Urinary bladder (tissue), 3 donors: ENCODE measurements at regions not wholly inside any gene's neighbourhood (a gene's known extent, or its start where the extent isn't known, plus 50 kb on each side); places are given as distances from the start of the nearest gene placed in this dataset.
"Not testable (repeated sequence)": the region's sequence is repeated elsewhere in the genome, so short reads cannot be mapped to it uniquely, and the experiment has no call there.

Experiments used
- DNase-seq: peaks from one replicate; pipeline ENCODE4 v3.0.0-alpha.2; 2015; ENCODE audit errors: extremely low spot score
- H3K27ac ChIP-seq: one replicate; pipeline ENCODE4 v1.5.1; 2013; ENCODE audit warnings: low read depth, mild to moderate bottlenecking, moderate library complexity
- H3K36me3 ChIP-seq: one replicate; pipeline ENCODE4 v1.6.1; 2013; ENCODE audit warnings: mild to moderate bottlenecking, moderate library complexity; ENCODE audit not compliant: insufficient read depth
- H3K4me1 ChIP-seq: one replicate; pipeline ENCODE4 v1.6.1; 2013; ENCODE audit warnings: mild to moderate bottlenecking, moderate library complexity; ENCODE audit not compliant: insufficient read depth
- H3K4me3 ChIP-seq: one replicate; pipeline ENCODE4 v1.5.1; 2013; ENCODE audit warnings: low read depth, low read length
- whole genome bisulfite sequencing: extraction: QIAGEN DNeasy Blood & Tissue Kit; methylation state at CpG from one replicate; pipeline ENCODE4 v1.1.7; 2013; 5-methylcytosine and 5-hydroxymethylcytosine counted together
- donor health status: healthy with polysubstance abuse.
- donor health status: healthy.

DNA sequence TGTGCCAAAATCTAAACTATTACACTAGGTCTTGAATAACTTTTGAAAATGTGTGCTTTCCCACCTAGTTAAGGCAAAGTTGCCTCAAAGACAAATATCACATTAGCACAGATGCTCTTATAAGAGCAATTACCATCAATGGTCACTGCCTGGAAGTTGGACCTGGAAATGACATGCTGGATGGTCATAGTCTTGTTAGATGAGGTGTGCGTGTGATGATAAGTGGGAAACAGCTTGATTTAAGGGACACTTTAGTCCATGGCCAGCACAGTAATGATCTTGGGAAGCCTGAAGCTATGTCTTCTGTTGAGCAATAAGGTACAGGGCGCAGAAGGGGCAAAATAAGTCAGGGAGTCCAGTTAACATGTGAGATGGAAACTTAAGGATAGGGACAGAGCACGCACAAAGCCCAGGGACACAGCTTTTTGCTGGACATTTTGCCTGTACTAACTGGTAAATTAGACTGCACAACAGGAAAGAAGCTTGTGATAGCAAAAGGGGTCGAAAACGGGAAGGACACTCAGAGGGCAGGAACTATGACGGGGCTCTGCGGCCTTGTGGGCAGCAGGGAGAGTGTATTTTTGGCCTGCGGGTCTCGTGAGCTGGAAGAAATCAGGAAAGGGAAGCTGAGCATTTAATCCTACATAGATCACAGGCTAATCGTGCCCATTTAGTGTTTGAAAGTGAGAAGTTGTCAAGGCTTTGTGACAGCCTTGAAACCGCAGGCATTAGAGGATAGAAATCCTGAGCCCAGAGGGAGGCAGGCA is 66.7 kb upstream of the BMP2 start:
- 71% methylated on average over 11 of the region's 11 CpGs for WGBS
- H3K36me3 ChIP-seq, result no peaks in the 10 kb centered on the region
- peaks cover 2% of the 10 kb centered on the region for H3K4me1 ChIP-seq
- no peak overlapping the region for H3K27ac ChIP-seq
- H3K4me3 ChIP-seq, result no peak overlapping the region
- DNase-seq, result no peak

DNA sequence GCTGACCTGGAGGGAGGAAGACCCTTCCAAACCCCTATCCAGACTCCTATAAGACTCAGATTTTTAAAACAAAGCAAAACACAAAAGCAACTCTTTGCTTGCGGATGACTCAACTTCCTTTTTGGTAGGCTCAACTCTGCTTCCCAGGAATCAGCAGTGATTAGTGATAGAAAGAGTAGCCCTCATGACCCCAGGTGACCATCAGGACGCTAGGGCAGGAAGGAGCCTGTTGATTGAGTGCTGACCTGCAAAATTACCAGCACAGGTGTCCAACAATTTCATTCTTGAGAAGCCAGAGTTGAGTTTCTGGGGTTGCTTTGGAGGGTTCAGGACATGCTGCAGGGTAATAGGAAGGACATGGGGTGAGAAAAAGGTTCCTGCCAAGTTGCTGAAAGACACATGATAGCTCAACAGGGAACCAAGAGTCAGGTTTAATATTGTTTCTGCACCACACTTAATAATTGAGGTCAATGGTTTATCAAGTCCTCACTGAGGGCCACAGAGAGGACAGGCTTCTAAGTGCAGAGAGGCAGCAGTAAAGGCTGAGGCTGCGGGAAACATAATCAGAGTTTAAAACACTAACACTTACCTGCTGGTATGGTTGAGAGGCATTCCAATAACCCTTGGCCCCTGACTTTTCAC is 67.4 kb upstream of the BMP2 start:
- no peak for DNase-seq
- H3K27ac ChIP-seq, result no peak overlapping the region
- no peaks in the 10 kb centered on the region for H3K36me3 ChIP-seq
- 64% methylated on average over 3 of the region's 3 CpGs for WGBS
- no peak overlapping the region for H3K4me3 ChIP-seq
- no peaks in the 10 kb centered on the region for H3K4me1 ChIP-seq

DNA sequence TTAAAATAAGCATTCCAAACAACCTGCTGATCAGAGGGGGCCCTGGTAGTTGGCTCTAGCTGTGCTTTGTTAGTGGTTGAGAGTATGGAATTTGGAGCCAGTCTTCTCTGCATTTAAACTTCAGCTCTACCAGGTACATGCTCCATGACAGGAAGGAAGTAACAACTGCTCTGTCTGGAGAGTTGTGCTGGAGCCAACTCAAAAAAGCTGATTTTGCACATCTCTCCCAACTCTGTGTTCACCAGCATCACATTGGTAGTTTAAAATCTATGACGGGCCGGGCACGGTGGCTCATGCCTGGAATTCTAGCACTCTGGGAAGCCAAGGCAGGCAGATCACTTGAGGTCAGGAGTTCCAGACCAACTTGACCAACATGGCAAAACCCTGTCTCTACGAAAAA is 68.8 kb upstream of the BMP2 start:
- no peaks in the 10 kb centered on the region for H3K36me3 ChIP-seq
- WGBS, result 89% methylated on average over 4 of the region's 4 CpGs
- no peak for DNase-seq
- no peak overlapping the region for H3K27ac ChIP-seq
- H3K4me3 ChIP-seq, result no peak overlapping the region
- H3K4me1 ChIP-seq, result no peaks in the 10 kb centered on the region

DNA sequence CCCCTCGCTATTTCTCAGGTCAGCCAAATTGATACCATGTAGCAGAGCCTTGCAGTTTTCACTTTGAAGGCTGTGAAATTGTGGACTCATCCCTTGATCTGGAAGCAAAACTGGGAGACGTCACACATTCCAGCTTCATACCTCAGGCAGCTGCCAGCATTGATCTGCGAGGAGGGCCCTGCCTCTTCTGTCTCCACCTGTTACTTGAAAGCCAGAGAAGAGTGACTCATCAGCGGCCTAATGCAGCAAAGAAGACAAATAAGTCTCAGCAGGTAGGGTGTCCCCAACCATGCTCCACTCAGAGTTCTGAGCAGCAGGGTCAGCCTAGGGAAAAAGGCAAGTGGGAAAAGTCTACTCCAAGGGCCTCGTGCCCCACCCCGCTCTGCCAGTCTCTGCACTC is 69.4 kb upstream of the BMP2 start:
- no peak for DNase-seq
- Histone ChIP-seq H3K4me3 (no peak overlapping the region), H3K36me3 (no peaks in the 10 kb centered on the region), H3K4me1 (no peaks in the 10 kb centered on the region), H3K27ac (no peak overlapping the region)
- WGBS, result 79% methylated on average over 6 of the region's 6 CpGs

DNA sequence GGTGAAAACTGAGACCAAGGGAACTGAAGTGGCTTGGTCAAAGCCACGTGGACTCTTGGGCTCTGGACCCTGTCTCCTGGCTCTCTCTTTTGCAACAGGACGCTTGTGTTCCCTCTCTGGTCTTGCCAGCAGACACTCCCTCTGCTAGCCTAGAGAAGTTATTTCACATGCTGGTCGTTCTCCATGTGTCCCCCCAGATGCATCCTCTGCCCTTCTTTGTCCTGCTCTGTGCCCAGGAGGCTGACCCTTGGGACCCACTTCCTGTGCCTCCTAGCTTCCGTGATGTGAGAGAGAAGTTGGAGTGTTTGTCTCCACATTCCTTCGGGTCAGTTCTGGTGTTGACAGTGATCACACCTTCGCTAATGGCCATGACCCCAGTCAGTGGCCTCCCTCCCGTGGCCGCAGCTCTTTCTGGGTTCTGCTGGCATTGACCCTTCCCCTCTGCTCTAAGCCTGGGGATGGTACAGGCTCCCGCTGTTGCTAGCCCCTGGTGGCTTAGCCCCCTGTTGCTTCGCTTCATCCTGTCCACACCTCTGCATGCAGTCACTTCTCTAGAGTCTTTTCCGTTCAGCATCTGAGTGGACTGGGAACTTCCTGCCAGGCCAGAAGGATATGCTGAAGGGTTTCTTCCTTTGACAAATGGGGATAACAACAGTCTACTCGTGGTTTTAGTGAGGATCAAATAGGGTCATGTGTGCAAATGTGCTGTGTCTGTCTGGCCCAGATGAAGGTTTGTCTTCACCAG is 70.1 kb upstream of the BMP2 start:
- Histone ChIP-seq H3K4me3 (no peak overlapping the region), H3K4me1 (no peaks in the 10 kb centered on the region), H3K36me3 (no peaks in the 10 kb centered on the region), H3K27ac (no peak overlapping the region)
- WGBS, result 83% methylated on average over 12 of the region's 12 CpGs
- DNase-seq, result no peak

DNA sequence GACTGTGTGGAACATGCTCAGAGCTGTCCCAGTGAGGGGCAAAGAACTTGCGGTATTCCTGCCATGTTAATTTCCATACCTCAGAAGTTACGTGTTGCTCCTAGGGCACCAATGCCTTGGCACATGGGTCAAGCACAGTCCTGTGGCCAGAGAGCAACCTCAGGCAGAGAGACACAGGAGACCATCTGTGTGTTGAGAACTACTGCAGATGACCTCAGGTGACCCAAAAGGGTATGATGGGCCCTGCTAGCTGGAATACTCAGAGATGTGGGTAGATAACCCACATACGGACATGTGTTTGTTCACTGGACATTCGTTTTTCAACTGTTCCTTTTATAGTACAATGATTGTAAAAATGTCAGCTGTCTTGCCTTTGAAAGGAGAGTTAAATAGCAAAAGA is 71.5 kb upstream of the BMP2 start:
- DNase-seq, result no peak
- Histone ChIP-seq H3K36me3 (no peaks in the 10 kb centered on the region), H3K4me3 (no peak overlapping the region), H3K4me1 (no peaks in the 10 kb centered on the region), H3K27ac (no peak overlapping the region)
- 84% methylated on average over 4 of the region's 4 CpGs for WGBS

DNA sequence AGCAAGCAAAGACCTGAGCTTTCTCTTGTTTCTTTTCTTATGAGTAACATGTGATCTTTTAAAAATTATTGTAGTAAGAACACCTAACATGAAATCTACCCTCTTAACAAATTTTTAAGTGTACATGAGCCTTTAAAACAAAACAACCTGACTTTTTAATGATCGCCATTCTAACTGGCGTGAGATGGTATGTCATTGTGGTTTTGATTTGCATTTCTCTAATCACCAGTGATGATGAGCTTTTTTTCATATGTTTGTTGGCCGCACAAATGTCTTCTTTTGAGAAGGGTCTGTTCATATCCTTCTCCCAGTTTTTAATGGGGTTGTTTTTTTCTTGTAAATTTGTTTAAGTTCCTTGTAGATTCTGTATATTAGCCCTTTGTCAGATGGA is 73.7 kb upstream of the BMP2 start:
- not testable (repeated sequence) for H3K36me3 ChIP-seq, H3K27ac ChIP-seq, H3K4me3 ChIP-seq, H3K4me1 ChIP-seq, DNase-seq
- 98% methylated on average over 3 of the region's 3 CpGs for WGBS

DNA sequence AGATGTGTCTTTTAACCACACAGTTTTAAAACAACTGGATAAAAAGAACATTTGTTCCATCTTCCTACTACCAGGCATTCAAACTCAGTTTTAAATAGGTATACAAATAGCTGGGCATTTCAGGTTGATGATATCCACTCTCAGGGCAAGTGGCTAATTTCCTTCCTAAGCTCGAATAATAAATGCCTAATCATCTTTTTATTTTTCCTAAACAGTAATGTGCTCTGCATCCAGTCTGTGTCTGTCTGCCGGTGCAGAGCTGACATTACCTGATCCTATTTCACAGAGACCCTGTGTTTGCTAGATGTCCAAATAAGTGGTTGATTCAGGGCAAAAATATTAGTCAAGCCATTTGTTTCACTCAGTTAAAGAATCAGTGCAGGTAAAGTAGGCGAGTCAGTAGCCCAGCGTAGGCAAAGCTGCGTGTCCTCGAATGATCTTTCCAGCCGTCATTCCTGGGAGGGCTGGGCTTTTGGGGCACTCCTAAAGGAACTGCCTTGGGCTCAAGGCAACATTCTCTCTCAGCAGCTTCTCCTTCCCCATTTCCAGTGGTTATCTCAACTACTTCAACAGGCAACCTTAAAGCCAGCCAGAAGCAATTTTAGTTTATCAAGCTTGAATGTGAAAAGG is 74.2 kb upstream of the BMP2 start:
- Histone ChIP-seq H3K4me1 (no peaks in the 10 kb centered on the region), H3K27ac (no peak overlapping the region), H3K4me3 (no peak overlapping the region), H3K36me3 (no peaks in the 10 kb centered on the region)
- DNase-seq, result no peak
- WGBS, result 65% methylated on average over 7 of the region's 7 CpGs

DNA sequence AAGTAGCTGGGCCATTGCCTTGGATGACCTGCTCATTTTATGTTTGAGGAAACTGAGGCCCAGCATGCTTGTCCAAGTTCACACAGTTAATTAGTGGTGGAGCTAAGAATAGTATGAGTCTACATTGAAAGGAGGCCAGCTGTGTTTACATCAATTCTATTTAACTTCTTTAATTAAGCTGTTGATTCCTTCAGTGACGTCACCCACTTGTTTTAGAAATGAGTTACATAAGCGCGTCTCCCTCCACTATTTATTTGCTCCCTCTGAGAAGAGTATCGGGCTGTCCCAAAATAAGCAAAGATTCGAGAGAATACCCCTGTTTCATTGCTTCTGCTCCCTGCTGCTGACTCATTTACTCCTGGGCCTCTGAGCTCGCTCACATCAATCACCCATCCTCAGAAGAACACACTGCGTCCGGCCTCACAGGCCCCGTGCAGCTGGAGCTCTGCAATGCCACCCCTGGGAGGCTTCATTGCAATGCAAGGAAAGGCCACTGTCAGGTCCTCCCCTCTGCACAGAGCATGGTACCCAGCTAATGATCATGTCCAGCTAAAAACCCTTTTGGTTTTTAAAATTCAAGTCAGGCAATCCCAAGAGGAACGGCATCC is 74.8 kb upstream of the BMP2 start:
- Histone ChIP-seq H3K4me3 (no peak overlapping the region), H3K36me3 (no peaks in the 10 kb centered on the region), H3K27ac (no peak overlapping the region), H3K4me1 (no peaks in the 10 kb centered on the region)
- no peak for DNase-seq
- 53% methylated on average over 10 of the region's 10 CpGs for WGBS

DNA sequence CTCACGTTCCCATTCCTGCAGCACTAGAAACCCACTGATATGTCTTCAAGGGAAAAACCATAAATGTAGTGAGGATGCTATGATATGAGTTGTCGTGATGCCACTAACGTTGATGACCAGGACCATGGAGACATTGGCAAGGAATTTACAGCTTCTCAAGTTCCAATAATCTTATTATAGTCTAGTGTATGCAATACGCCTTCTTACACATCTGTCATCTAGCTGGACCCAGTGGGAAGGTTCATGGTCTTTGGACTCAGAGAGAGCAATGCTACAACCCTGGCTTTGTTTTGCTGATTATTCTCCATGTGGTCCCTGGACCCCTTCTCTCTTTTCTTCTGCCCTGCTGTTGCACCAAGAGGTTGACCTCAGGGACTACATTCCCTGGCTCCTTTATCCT is 76.0 kb upstream of the BMP2 start:
- Histone ChIP-seq H3K36me3 (no peaks in the 10 kb centered on the region), H3K4me3 (no peak overlapping the region), H3K27ac (no peak overlapping the region), H3K4me1 (no peaks in the 10 kb centered on the region)
- WGBS, result 77% methylated on average over 4 of the region's 4 CpGs
- no peak for DNase-seq

DNA sequence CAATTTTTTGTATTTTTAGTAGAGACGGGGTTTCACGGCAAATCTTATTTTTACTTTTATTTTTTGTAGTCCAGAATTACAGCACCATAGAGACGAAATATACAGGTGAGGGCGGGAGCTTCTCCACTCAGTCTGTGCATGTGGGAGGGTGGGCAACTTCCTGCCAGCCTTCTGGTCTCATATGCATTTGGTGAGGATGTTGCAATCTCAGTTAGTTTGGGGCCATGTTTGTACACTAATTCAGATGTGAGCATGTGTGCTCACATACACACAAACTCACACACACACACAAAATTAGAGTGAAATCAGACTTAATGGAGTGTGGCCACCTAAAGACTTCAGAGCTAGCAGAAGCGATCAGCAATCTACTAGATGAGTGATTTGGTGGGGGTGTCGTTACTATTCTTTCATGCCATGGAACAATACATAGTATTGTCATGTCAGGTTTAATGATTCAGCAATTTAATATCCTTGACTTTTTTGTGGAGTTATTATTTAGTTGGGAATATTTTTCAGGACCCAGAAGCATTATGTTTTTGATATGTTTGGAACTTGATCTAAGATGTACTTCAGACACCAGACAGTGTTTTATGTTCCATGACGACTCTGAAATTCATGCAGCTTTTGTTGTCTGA is 78.0 kb upstream of the BMP2 start:
- H3K36me3 ChIP-seq, result no peaks in the 10 kb centered on the region
- DNase-seq, result no peak

DNA sequence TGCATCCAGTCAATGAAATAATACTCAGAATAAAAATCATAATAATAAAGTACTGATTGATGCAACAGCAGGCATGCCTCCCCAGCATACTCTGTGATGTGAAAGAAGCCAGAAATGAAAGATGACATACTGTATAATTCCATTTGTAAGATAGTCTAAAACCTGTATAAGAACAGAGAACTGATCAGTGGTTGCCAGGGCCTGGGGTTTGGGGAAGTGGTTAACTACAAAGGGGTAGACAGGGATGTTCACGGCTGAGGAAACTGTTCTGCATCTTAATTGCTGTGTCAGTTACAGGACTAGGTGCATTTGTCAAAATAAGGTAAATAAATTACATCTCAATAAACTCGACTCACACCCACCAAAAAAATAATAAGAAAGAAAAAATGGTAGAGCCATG is 81.3 kb upstream of the BMP2 start:
- no peaks in the 10 kb centered on the region for H3K36me3 ChIP-seq
- no peak overlapping the region for H3K27ac ChIP-seq
- no peak for DNase-seq
- 76% methylated on average over 2 of the region's 2 CpGs for WGBS
- no peak overlapping the region for H3K4me3 ChIP-seq
- no peaks in the 10 kb centered on the region for H3K4me1 ChIP-seq

More for the DNA sequence above, 78.0 kb upstream of the BMP2 start:
- Histone ChIP-seq H3K4me3 (no peak overlapping the region), H3K27ac (no peak overlapping the region), H3K4me1 (no peaks in the 10 kb centered on the region)
- WGBS, result 89% methylated on average over 7 of the region's 7 CpGs

DNA sequence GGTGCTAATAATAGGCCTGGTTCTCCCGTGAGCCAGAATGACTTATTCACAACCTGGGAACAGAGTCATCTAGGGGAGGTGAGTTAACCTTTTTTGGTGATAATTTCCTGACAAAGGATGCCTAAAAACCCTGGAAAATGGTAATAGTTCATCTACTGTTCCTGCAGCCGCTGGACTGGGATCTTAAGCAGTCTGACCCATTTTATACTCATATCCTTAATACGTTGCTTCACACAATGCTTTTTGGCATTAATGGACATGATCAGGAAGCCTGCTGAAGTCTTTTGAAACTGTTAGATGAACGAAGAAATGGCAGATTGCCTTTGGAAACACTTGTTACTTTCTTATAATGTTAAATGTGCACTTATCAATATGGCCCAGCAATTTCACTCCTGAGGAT is 81.9 kb upstream of the BMP2 start:
- Histone ChIP-seq H3K4me1 (no peaks in the 10 kb centered on the region), H3K36me3 (no peaks in the 10 kb centered on the region), H3K4me3 (no peak overlapping the region), H3K27ac (no peak overlapping the region)
- WGBS, result 79% methylated on average over 4 of the region's 4 CpGs
- no peak for DNase-seq
